ENCODE measurements at regions not wholly inside any gene's neighbourhood (a gene's known extent, or its start where the extent isn't known, plus 50 kb on each side); places are given as distances from the start of the nearest gene placed in this dataset.

GRCh38 chr12:124194893-124195566, 99.9 kb upstream of the RFLNA start:
- H3K4me3 Mint-ChIP-seq (ENCODE audit: low read depth): no peak overlapping the region
- no peak for DNase-seq (ENCODE audit: low spot score)
- intact Hi-C loops (cut with micrococcal nuclease): no loop called here
- no peaks in the 10 kb centered on the region for H3K27me3 Mint-ChIP-seq (ENCODE audit: low read depth)
- H3K4me1 Mint-ChIP-seq (ENCODE audit: low read depth): no peaks in the 10 kb centered on the region
- H3K36me3 Mint-ChIP-seq (ENCODE audit: low read depth): no peaks in the 10 kb centered on the region
- no peak overlapping the region for H3K27ac Mint-ChIP-seq
- peaks cover 20% of the 10 kb centered on the region for H3K9me3 Mint-ChIP-seq

DNA sequence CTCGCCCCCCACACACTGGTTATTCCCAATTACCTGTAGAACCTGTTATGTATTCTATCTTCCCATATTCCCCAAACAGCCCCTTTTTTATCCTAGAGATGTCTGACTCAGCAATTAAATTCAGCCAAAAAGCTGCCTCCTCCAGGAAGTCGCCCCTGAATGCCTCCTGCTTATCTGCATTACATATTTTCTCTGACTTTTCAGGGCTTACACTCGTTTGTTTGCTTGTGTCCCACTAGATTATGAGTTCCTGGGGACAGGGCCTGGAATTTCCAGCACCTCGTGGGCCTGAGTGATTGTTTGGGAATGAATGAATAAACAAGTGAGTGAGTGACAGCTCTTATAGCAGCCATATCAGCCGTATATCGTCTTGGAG, 99.3 kb upstream of the RFLNA start:
- Mint-ChIP-seq H3K36me3 (ENCODE audit: low read depth) (no peaks in the 10 kb centered on the region), H3K27ac (no peak overlapping the region), H3K9me3 (peaks cover 20% of the 10 kb centered on the region), H3K4me1 (ENCODE audit: low read depth) (no peaks in the 10 kb centered on the region), H3K27me3 (ENCODE audit: low read depth) (no peaks in the 10 kb centered on the region), H3K4me3 (ENCODE audit: low read depth) (no peak overlapping the region)
- no peak for DNase-seq (ENCODE audit: low spot score)
- intact Hi-C loops (cut with micrococcal nuclease): no loop called here

DNA sequence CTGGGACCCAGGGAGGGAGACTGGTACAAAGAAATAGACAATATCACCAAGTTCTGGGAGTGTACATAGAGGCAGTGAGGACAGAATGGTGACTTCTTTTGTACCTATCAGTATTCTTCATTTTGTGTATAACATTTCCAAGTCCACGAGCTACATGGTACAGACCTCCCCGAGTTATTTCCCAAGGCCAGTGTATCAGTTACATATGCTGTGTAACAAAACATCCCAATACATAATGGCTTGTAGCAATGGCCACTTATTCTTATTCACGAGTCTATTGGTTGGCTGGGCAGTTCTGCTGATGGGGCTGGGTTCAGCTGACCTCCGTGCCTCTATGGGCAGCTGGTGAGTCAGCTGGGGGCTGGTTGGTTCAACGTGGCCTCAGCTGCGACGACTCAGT, 98.7 kb upstream of the RFLNA start:
- no peaks in the 10 kb centered on the region for H3K27me3 Mint-ChIP-seq (ENCODE audit: low read depth)
- H3K9me3 Mint-ChIP-seq: peaks cover 22% of the 10 kb centered on the region
- no peaks in the 10 kb centered on the region for H3K4me1 Mint-ChIP-seq (ENCODE audit: low read depth)
- intact Hi-C loops (cut with micrococcal nuclease): no loop called here
- no peaks in the 10 kb centered on the region for H3K36me3 Mint-ChIP-seq (ENCODE audit: low read depth)
- H3K4me3 Mint-ChIP-seq (ENCODE audit: low read depth): no peak overlapping the region
- no peak overlapping the region for H3K27ac Mint-ChIP-seq
- DNase-seq (ENCODE audit: low spot score): no peak

- H3K9me3 Mint-ChIP-seq: peaks cover 24% of the 10 kb centered on the region
- no peak overlapping the region for H3K4me3 Mint-ChIP-seq (ENCODE audit: low read depth)
- no peak for DNase-seq (ENCODE audit: low spot score)
- H3K27me3 Mint-ChIP-seq (ENCODE audit: low read depth): no peaks in the 10 kb centered on the region
- no peak overlapping the region for H3K27ac Mint-ChIP-seq
- H3K36me3 Mint-ChIP-seq (ENCODE audit: low read depth): no peaks in the 10 kb centered on the region
- H3K4me1 Mint-ChIP-seq (ENCODE audit: low read depth): no peaks in the 10 kb centered on the region
- intact Hi-C loops (cut with micrococcal nuclease): no loop called here
Measured at GRCh38 chr12:124201248-124201647, 93.6 kb upstream of the RFLNA start.

- Mint-ChIP-seq H3K4me1 (ENCODE audit: low read depth) (no peaks in the 10 kb centered on the region), H3K4me3 (ENCODE audit: low read depth) (no peak overlapping the region), H3K36me3 (ENCODE audit: low read depth) (no peaks in the 10 kb centered on the region)
Measured at GRCh38 chr12:124203176-124203575, 91.7 kb upstream of the RFLNA start.

DNA sequence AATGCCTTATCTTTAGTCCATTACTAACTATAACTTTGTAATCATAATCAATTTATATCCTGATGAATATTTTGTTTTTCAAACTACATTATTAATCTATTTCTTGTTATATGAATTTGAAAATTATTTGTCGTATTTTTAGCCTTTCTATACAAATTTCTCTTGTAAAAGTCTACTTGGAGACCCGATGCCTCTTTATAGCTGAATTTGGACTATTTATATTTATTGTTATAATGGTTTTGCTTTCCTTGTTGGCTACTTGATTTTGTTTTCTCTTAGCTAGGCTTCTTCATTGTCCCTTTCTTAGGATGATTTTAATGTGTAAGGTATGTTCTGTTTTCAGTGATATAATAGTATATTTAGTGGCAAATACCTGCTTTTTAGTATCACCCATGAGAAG, 89.5 kb upstream of the RFLNA start:
- Mint-ChIP-seq H3K36me3 (ENCODE audit: low read depth) (no peaks in the 10 kb centered on the region), H3K27me3 (ENCODE audit: low read depth) (peaks cover 5% of the 10 kb centered on the region), H3K27ac (no peak overlapping the region), H3K4me3 (ENCODE audit: low read depth) (no peak overlapping the region), H3K9me3 (peaks cover 15% of the 10 kb centered on the region), H3K4me1 (ENCODE audit: low read depth) (no peaks in the 10 kb centered on the region)
- intact Hi-C loops (cut with micrococcal nuclease): no loop called here
- DNase-seq (ENCODE audit: low spot score): no peak

More at GRCh38 chr12:124203176-124203575, 91.7 kb upstream of the RFLNA start:
- peaks cover 15% of the 10 kb centered on the region for H3K9me3 Mint-ChIP-seq
- no peak for DNase-seq (ENCODE audit: low spot score)
- H3K27ac Mint-ChIP-seq: no peak overlapping the region
- intact Hi-C loops (cut with micrococcal nuclease): no loop called here
- peaks cover 5% of the 10 kb centered on the region for H3K27me3 Mint-ChIP-seq (ENCODE audit: low read depth)

DNA sequence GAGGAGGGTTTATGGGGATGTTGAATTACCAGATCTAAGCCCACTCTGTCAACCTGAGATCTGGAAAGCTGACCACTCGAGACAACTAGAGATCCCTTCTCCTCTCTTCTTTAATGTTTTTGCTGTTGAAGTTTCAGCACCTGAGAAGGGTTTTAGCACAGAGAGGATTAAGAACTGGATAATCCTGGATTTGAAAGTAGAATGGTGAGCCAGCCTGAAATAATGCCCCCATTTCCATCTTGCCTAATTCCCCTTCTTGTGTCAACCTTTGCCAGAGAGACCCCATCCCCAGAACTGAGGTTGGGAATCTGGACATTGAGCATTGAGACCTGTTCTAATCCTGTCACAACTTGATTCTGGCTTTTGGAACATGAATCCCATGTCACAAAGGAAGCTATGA, 87.8 kb upstream of the RFLNA start:
- no peak for DNase-seq (ENCODE audit: low spot score)
- Mint-ChIP-seq H3K27me3 (ENCODE audit: low read depth) (peaks cover 5% of the 10 kb centered on the region), H3K9me3 (peaks cover 9% of the 10 kb centered on the region), H3K4me1 (ENCODE audit: low read depth) (no peaks in the 10 kb centered on the region), H3K27ac (no peak overlapping the region), H3K36me3 (ENCODE audit: low read depth) (no peaks in the 10 kb centered on the region), H3K4me3 (ENCODE audit: low read depth) (no peak overlapping the region)
- intact Hi-C loops (cut with micrococcal nuclease): no loop called here

- intact Hi-C loops (cut with micrococcal nuclease): no loop called here
- Mint-ChIP-seq H3K4me3 (ENCODE audit: low read depth) (no peak overlapping the region), H3K4me1 (ENCODE audit: low read depth) (no peaks in the 10 kb centered on the region), H3K27me3 (ENCODE audit: low read depth) (peaks cover 5% of the 10 kb centered on the region), H3K9me3 (peaks cover 9% of the 10 kb centered on the region), H3K27ac (no peak overlapping the region), H3K36me3 (ENCODE audit: low read depth) (no peaks in the 10 kb centered on the region)
- DNase-seq (ENCODE audit: low spot score): no peak
Measured at GRCh38 chr12:124207617-124208016, 87.3 kb upstream of the RFLNA start.

GRCh38 chr12:124208489-124208888, 86.4 kb upstream of the RFLNA start:
- Mint-ChIP-seq H3K36me3 (ENCODE audit: low read depth) (no peaks in the 10 kb centered on the region), H3K4me3 (ENCODE audit: low read depth) (no peak overlapping the region), H3K4me1 (ENCODE audit: low read depth) (no peaks in the 10 kb centered on the region), H3K9me3 (peaks cover 15% of the 10 kb centered on the region), H3K27ac (no peak overlapping the region), H3K27me3 (ENCODE audit: low read depth) (peaks cover 5% of the 10 kb centered on the region)
- DNase-seq (ENCODE audit: low spot score): no peak
- intact Hi-C loops (cut with micrococcal nuclease): no loop called here

GRCh38 chr12:124210991-124211577, 83.8 kb upstream of the RFLNA start:
- no peaks in the 10 kb centered on the region for H3K4me1 Mint-ChIP-seq (ENCODE audit: low read depth)
- H3K27ac Mint-ChIP-seq: no peak overlapping the region
- peaks cover 5% of the 10 kb centered on the region for H3K27me3 Mint-ChIP-seq (ENCODE audit: low read depth)
- intact Hi-C loops (cut with micrococcal nuclease): no loop called here
- H3K4me3 Mint-ChIP-seq (ENCODE audit: low read depth): no peak overlapping the region
- no peaks in the 10 kb centered on the region for H3K36me3 Mint-ChIP-seq (ENCODE audit: low read depth)
- H3K9me3 Mint-ChIP-seq: peaks cover 27% of the 10 kb centered on the region
- DNase-seq (ENCODE audit: low spot score): no peak

DNA sequence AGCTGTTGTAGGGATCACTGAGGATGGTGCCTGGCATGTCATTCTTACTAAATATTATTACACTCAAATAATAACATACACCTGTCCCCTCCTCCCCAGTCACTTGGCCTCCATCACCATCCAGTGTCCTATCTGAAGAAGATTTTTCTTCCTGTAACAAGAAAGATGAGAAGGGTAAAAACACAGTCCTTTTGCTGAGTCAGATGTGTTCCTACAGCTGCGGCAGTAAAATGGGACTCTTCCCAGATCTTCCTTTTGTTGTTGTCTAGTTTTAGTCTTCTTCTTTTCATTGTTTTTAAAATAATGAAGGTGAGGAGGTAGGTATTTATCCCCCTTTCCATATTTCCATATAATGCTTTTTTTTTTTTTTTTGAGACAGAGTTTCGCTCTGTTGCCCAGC, 83.1 kb upstream of the RFLNA start:
- Mint-ChIP-seq H3K4me3 (ENCODE audit: low read depth) (no peak overlapping the region), H3K27ac (no peak overlapping the region), H3K36me3 (ENCODE audit: low read depth) (no peaks in the 10 kb centered on the region), H3K27me3 (ENCODE audit: low read depth) (peaks cover 1% of the 10 kb centered on the region), H3K4me1 (ENCODE audit: low read depth) (no peaks in the 10 kb centered on the region), H3K9me3 (peaks cover 23% of the 10 kb centered on the region)
- DNase-seq (ENCODE audit: low spot score): no peak
- intact Hi-C loops (cut with micrococcal nuclease): no loop called here

- Mint-ChIP-seq H3K4me3 (ENCODE audit: low read depth) (no peak overlapping the region), H3K27me3 (ENCODE audit: low read depth) (no peaks in the 10 kb centered on the region), H3K36me3 (ENCODE audit: low read depth) (no peaks in the 10 kb centered on the region), H3K9me3 (peaks cover 23% of the 10 kb centered on the region), H3K27ac (no peak overlapping the region), H3K4me1 (ENCODE audit: low read depth) (no peaks in the 10 kb centered on the region)
- no peak for DNase-seq (ENCODE audit: low spot score)
- intact Hi-C loops (cut with micrococcal nuclease): no loop called here
Measured at GRCh38 chr12:124213666-124214347, 81.1 kb upstream of the RFLNA start.

GRCh38 chr12:124214574-124214973, 80.3 kb upstream of the RFLNA start:
- no peak for DNase-seq (ENCODE audit: low spot score)
- H3K4me3 Mint-ChIP-seq (ENCODE audit: low read depth): no peak overlapping the region
- no peaks in the 10 kb centered on the region for H3K36me3 Mint-ChIP-seq (ENCODE audit: low read depth)
- intact Hi-C loops (cut with micrococcal nuclease): no loop called here
- H3K27me3 Mint-ChIP-seq (ENCODE audit: low read depth): no peaks in the 10 kb centered on the region
- no peak overlapping the region for H3K27ac Mint-ChIP-seq
- H3K9me3 Mint-ChIP-seq: peaks cover 23% of the 10 kb centered on the region
- H3K4me1 Mint-ChIP-seq (ENCODE audit: low read depth): no peaks in the 10 kb centered on the region

Data from activated T-helper 2 cell treated with anti-CD3 and anti-CD28 coated beads, Interferon-gamma antibody, Interleukin-2, Interleukin-4, amounts not matched to agents 10 μg/mL and 5 μg/mL and 100 μg/mL, durations not matched to agents 14 hours and 24 hours and 36 hours (primary cell).